ENCODE measurements at regions not wholly inside any gene's neighbourhood (a gene's known extent, or its start where the extent isn't known, plus 50 kb on each side); places are given as distances from the start of the nearest gene placed in this dataset.

DNA sequence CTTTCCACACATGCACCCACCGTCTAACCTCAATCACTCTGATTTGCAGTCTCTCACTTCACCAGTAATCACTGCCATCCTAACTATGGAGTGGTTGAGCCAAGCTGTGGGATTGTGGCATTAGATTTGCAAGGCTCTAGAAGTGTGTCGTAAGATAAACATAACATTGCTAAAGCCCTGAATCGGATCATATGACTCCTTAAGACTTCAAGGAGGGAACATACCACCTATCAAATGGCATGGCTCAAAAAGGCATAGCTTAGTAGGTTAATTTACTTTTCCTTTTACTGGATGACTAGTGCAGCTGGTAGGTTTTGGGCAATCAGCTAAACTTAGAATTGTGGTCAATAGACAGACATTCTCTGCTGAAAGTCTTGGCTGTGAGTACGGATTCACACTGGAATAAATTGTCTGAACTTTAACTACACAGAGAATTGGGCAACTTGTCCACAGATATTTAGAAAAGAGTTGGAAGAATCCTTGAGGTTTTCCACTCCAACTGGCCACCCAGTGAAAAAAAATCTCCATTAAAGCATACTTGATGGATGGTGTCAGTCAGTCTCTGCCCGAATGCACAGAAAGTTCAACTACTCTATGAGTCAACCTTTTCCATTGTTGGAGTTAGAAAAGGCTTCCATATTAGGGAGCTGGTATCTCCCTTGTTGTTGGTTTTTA lies 476.7 kb upstream of the CBLB start:
- DNase-seq (no peak), ATAC-seq (peak; percentile 14)
- Histone ChIP-seq H3K36me3 (ENCODE audit: low read depth) (no peaks in the 10 kb centered on the region), H3K4me1 (ENCODE audit: low read depth) (no peaks in the 10 kb centered on the region), H3K4me3 (no peak overlapping the region), H3K9me3 (no peaks in the 10 kb centered on the region)
- intact Hi-C loops (cut with DNase I, micrococcal nuclease): no loop called here
- TF ChIP-seq, protein P1, sequence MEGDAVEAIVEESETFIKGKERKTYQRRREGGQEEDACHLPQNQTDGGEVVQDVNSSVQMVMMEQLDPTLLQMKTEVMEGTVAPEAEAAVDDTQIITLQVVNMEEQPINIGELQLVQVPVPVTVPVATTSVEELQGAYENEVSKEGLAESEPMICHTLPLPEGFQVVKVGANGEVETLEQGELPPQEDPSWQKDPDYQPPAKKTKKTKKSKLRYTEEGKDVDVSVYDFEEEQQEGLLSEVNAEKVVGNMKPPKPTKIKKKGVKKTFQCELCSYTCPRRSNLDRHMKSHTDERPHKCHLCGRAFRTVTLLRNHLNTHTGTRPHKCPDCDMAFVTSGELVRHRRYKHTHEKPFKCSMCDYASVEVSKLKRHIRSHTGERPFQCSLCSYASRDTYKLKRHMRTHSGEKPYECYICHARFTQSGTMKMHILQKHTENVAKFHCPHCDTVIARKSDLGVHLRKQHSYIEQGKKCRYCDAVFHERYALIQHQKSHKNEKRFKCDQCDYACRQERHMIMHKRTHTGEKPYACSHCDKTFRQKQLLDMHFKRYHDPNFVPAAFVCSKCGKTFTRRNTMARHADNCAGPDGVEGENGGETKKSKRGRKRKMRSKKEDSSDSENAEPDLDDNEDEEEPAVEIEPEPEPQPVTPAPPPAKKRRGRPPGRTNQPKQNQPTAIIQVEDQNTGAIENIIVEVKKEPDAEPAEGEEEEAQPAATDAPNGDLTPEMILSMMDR (IDR thresholded peaks at IDR 0.05): no peak

DNA sequence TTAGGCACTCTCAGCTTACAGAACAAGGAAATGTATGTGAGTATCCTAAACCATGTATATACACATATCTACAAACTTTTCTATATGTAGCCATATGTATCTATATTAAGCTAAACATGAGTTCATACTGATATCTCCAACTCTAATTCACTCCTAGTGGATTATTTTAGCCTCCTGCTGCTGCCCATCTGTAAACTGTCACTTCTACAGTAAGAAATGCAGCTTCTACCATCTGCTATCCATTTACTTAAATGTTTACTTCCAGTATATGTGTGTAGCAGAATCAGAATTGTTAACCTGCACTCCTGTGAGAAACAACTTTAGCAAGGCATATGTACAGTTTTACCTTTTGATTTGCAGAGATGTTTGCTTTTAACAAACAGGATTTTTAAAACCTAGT lies 478.5 kb upstream of the CBLB start:
- ATAC-seq (no peak), DNase-seq (no peak)
- Histone ChIP-seq H3K4me1 (ENCODE audit: low read depth) (no peaks in the 10 kb centered on the region), H3K4me3 (no peak overlapping the region), H3K9me3 (no peaks in the 10 kb centered on the region), H3K36me3 (ENCODE audit: low read depth) (no peaks in the 10 kb centered on the region)
- intact Hi-C loops (cut with DNase I, micrococcal nuclease): no loop called here
- TF ChIP-seq, protein P1 (IDR thresholded peaks at IDR 0.05): no peak

DNA sequence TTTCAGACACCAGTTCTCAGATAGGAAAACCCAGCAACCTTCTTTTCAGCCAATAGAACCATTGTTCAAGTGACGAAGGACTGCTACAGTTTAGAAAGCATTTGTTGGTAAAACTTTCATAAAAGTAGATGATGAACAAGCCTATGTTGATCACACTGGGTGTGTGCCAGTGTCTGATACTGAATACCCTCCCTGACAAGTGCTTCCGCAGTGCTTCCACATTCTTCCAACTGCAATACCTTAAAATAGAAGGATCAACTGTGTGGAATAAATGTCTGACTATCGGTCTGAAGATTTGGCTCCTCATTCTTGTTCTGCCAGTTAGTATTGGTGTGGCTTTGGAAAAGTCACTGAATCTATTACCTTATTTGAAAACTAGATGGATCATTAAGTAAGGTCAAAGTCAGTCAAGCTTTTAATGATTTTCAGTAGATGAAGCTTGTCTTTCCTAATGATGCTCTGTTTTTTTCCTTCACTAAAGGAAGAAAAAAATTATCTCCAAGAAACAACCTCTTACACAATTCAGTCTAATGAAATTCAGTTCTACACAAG lies 479.4 kb upstream of the CBLB start:
- TF ChIP-seq, protein P1 (IDR thresholded peaks at IDR 0.05): no peak
- no peaks in the 10 kb centered on the region for H3K4me1 ChIP-seq (ENCODE audit: low read depth)
- no peak overlapping the region for H3K4me3 ChIP-seq
- no peak for DNase-seq
- no peaks in the 10 kb centered on the region for H3K36me3 ChIP-seq (ENCODE audit: low read depth)
- no peaks in the 10 kb centered on the region for H3K9me3 ChIP-seq
- intact Hi-C loops (cut with DNase I, micrococcal nuclease): no loop called here
- no peak for ATAC-seq

DNA sequence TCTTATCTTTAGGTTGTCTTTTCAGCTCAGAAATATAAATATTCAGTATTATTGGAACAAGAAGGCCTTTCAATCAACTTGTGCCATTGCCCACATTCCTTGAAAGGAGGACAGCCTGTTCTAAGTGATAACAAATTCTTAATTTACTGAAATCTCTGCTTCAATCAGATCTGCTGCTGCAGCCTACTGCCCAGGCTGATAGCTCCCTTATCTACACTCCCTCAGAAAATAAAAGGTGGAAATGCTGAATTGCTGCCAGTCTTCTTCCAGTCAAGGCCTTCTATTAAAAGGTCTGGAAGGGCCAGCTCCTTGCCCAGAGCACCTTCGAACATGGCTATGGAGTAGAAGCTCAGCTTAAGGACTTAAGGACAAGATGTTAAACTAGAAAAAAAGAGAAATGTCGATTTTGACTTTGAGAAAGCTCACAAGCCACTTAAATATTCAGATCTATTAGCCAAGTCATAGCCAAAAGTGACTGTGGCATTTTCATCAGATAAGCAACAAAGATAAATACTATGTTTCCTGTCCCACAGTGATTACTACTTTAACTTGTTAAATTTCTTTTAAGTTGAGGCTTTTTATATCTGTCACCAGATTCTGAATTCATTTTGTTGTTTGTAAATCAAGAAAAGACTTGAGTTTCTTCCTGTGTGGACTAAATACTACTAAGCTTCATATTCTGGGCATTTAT lies 480.5 kb upstream of the CBLB start:
- Histone ChIP-seq H3K36me3 (ENCODE audit: low read depth) (no peaks in the 10 kb centered on the region), H3K4me1 (ENCODE audit: low read depth) (no peaks in the 10 kb centered on the region), H3K4me3 (no peak overlapping the region), H3K9me3 (no peaks in the 10 kb centered on the region)
- TF ChIP-seq, protein P1 (IDR thresholded peaks at IDR 0.05): no peak
- no peak for ATAC-seq
- intact Hi-C loops (cut with DNase I, micrococcal nuclease): no loop called here
- no peak for DNase-seq

DNA sequence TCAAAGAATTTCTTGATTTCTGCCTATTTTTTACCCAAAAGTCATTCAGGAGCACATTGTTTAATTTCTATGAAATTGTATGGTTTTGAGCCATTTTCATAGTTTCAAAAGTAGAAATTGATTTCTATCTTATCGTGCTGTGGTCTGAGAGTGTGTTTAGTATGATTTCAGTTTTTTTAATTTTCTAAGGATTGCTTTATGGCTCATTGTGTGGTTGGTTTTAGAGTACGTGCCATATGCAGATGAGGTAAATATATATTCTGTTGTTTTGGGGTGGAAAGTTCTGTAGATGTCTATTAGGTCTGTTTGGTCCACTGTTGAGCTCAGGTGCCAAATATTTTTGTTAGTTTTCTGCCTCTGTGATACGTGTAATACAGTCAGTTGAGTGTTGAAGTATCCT lies 487.1 kb upstream of the CBLB start:
- H3K9me3 ChIP-seq: no peaks in the 10 kb centered on the region
- H3K36me3 ChIP-seq (ENCODE audit: low read depth): no peaks in the 10 kb centered on the region
- no peak overlapping the region for H3K4me3 ChIP-seq
- no peak for DNase-seq
- intact Hi-C loops (cut with DNase I, micrococcal nuclease): no loop called here
- no peak for ATAC-seq
- TF ChIP-seq, protein P1 (IDR thresholded peaks at IDR 0.05): no peak
- no peaks in the 10 kb centered on the region for H3K4me1 ChIP-seq (ENCODE audit: low read depth)

All from mucosa of descending colon (tissue), 3 donors.